HL-60 (cell line): ENCODE measurements at regions not wholly inside any gene's neighbourhood (a gene's known extent, or its start where the extent isn't known, plus 50 kb on each side); places are given as distances from the start of the nearest gene placed in this dataset.

ENCODE experiments used
- CTCF ChIP-seq: IDR thresholded peaks from one replicate; pipeline ENCODE4 v1.5.1; 2011; ENCODE audit warnings: low read length, control low read depth, inconsistent platforms; ENCODE audit not compliant: insufficient read depth
- GABPA ChIP-seq: IDR thresholded peaks from 2 replicates; pipeline ENCODE4 v1.6.1; 2012; ENCODE audit warnings: low read depth
- POLR2AphosphoS5 ChIP-seq: IDR thresholded peaks from 2 replicates; pipeline ENCODE4 v1.6.1; 2012; ENCODE audit warnings: low read depth
- REST ChIP-seq: IDR thresholded peaks from 2 replicates; pipeline ENCODE4 v1.6.1; 2012; ENCODE audit warnings: low read depth; ENCODE audit not compliant: insufficient replicate concordance

DNA sequence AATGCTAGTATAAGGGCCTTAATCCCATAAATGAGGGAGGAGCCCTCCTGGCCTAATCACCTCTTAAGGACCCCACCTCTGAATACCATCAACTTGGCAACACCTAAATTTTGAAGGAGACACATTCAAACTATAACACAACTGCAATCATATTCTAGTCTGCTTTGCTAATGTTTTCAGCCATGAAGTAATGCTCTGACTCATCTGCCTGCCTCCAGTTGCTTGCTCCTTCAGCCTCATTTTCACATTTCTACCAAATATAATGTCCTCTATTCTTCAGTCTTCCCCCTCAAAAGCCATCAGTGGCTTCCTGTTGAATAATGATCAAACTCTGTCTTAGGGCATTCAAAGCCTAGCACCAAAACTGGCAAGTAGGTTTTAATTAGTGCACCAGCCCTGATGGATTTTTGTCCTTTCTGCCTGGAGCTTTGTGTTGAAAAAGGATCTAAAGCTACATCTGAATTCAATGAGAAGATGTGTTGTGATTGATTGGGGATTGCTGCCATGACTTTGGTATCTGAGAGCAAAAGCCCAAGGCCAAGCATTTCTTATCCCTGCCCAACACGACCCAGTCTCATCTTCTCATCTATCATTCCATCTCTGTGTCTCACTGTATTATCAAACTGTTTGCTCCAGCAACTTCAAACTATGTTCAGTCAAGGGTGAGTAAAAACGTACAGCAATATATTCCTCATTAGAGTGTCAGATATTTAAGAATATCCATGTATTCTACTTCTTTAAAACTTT is 140.8 kb upstream of the ELAC2 start:
- TF ChIP-seq CTCF, result no peak
- TF ChIP-seq GABPA, result no peak
- no peak for TF ChIP-seq POLR2AphosphoS5
- TF ChIP-seq REST, result no peak
